Gastroesophageal sphincter (tissue), 3 donors: ENCODE measurements at regions not wholly inside any gene's neighbourhood (a gene's known extent, or its start where the extent isn't known, plus 50 kb on each side); places are given as distances from the start of the nearest gene placed in this dataset.

Source experiments
- POLR2A ChIP-seq, 2 donors: fragments of 450-650 bp; IDR thresholded peaks; one replicate each; pipeline ENCODE4 v1.6.1; 2017; ENCODE audit warnings: antibody characterized with exemption in 2 of 2, mild to moderate bottlenecking in 2 of 2, moderate library complexity in 1 of 2
- TF ChIP-seq, protein P1 (sequence below), 4 experiments: fragments of 200-600 bp in 2 of 4; fragments of 450-650 bp in 2 of 4; sonication (generic) in 1 of 4; IDR thresholded peaks; one replicate each; pipeline ENCODE4 v1.5.1; 2017 to 2019; ENCODE audit warnings: antibody characterized with exemption in 4 of 4, mild to moderate bottlenecking in 2 of 4, moderate library complexity in 2 of 4

DNA sequence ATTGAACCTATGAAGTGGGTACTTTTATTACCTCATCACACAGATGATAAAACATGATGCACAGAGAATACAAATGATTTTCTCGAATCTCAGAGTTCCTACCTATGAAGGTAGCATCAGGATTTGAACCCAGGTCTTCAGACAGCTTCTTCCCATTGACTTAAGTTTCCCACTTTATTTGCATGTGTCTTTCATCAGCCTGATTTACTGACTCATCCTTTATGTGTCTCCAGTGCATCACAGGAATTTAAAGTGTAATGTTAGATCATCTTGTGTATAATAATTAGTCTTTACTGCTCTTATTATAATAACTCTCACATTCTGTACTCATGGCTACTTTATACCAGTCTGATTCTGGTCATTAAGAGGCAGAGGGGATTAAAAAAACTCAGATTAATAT, 449.4 kb upstream of the SUCLG2 start:
- TF ChIP-seq, protein P1, sequence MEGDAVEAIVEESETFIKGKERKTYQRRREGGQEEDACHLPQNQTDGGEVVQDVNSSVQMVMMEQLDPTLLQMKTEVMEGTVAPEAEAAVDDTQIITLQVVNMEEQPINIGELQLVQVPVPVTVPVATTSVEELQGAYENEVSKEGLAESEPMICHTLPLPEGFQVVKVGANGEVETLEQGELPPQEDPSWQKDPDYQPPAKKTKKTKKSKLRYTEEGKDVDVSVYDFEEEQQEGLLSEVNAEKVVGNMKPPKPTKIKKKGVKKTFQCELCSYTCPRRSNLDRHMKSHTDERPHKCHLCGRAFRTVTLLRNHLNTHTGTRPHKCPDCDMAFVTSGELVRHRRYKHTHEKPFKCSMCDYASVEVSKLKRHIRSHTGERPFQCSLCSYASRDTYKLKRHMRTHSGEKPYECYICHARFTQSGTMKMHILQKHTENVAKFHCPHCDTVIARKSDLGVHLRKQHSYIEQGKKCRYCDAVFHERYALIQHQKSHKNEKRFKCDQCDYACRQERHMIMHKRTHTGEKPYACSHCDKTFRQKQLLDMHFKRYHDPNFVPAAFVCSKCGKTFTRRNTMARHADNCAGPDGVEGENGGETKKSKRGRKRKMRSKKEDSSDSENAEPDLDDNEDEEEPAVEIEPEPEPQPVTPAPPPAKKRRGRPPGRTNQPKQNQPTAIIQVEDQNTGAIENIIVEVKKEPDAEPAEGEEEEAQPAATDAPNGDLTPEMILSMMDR (IDR thresholded peaks at IDR 0.05) = no peak
- no peak for TF ChIP-seq POLR2A (IDR thresholded peaks at IDR 0.05)
